ENCODE measurements at regions not wholly inside any gene's neighbourhood (a gene's known extent, or its start where the extent isn't known, plus 50 kb on each side); places are given as distances from the start of the nearest gene placed in this dataset.

GRCh38 chr19:28949535-28949934 lies 263.4 kb downstream of the UQCRFS1 start:
- TF ChIP-seq POLR2A (IDR thresholded peaks at IDR 0.05; ENCODE audit: low read depth, low read length) (no peak), CTCF (IDR thresholded peaks at IDR 0.05; ENCODE audit: extremely low read depth in 1 of 2, insufficient read depth in 1 of 2, low read depth in 1 of 2, low read length in 2 of 2) (no peak), EZH2 (IDR thresholded peaks at IDR 0.05; ENCODE audit: borderline replicate concordance, low read depth, low read length, severe bottlenecking) (no peak)

Measured in endothelial cell of umbilical vein (primary cell).